ENCODE measurements at regions not wholly inside any gene's neighbourhood (a gene's known extent, or its start where the extent isn't known, plus 50 kb on each side); places are given as distances from the start of the nearest gene placed in this dataset.
A peak's percentile ranks its signal among the peaks of the same experiment; 100 is the strongest.

- Histone ChIP-seq H3K36me3 (no peaks in the 10 kb centered on the region), H3K4me3 (ENCODE audit: low read depth, low read length) (no peak overlapping the region), H3K27me3 (ENCODE audit: insufficient read depth, low read depth, severe bottlenecking) (no peaks in the 10 kb centered on the region), H3K27ac (no peak overlapping the region), H3K9me3 (ENCODE audit: severe bottlenecking) (no peaks in the 10 kb centered on the region)
- no peak for DNase-seq
- no peak for TF ChIP-seq CTCF (IDR thresholded peaks at IDR 0.05; ENCODE audit: low read depth, low read length)
Measured at GRCh38 chr4:107541511-107541910, 178.5 kb downstream of the PAPSS1 start.

- Histone ChIP-seq H3K9me3 (ENCODE audit: severe bottlenecking) (no peaks in the 10 kb centered on the region), H3K36me3 (no peaks in the 10 kb centered on the region), H3K27me3 (ENCODE audit: insufficient read depth, low read depth, severe bottlenecking) (no peaks in the 10 kb centered on the region), H3K4me3 (ENCODE audit: low read depth, low read length) (no peak overlapping the region), H3K27ac (no peak overlapping the region)
- TF ChIP-seq CTCF (IDR thresholded peaks at IDR 0.05; ENCODE audit: low read depth, low read length) = no peak
- DNase-seq = no peak
Measured at GRCh38 chr4:107531927-107532326, 188.1 kb downstream of the PAPSS1 start.

DNA sequence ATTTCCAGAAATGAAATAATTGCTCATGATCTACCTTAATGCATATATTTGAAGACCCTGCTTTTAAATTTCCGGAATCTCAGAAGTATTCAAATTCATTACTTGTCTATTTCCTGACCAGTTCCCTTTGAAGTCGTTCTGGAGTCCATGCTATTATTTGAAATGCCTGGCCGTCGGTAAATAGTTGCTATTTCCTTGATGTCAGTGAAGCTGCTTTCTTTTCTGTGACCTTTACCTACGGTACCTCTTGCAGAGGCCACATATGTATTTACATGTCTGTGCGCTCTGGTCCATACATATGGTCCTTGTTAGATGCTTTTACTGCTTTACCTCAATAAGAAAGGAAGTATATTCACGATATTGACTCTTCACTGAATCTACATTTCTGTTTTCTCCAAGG lies 199.7 kb downstream of the PAPSS1 start:
- H3K9me3 ChIP-seq (ENCODE audit: severe bottlenecking) = no peaks in the 10 kb centered on the region
- TF ChIP-seq CTCF (IDR thresholded peaks at IDR 0.05; ENCODE audit: low read depth, low read length) = no peak
- no peak for DNase-seq
- no peak overlapping the region for H3K4me3 ChIP-seq (ENCODE audit: low read depth, low read length)
- H3K27me3 ChIP-seq (ENCODE audit: insufficient read depth, low read depth, severe bottlenecking) = no peaks in the 10 kb centered on the region
- H3K27ac ChIP-seq = no peak overlapping the region
- no peaks in the 10 kb centered on the region for H3K36me3 ChIP-seq

GRCh38 chr4:107519053-107519452 lies 201.0 kb downstream of the PAPSS1 start:
- Histone ChIP-seq H3K36me3 (no peaks in the 10 kb centered on the region), H3K27me3 (ENCODE audit: insufficient read depth, low read depth, severe bottlenecking) (no peaks in the 10 kb centered on the region), H3K9me3 (ENCODE audit: severe bottlenecking) (no peaks in the 10 kb centered on the region), H3K27ac (no peak overlapping the region), H3K4me3 (ENCODE audit: low read depth, low read length) (no peak overlapping the region)
- TF ChIP-seq CTCF (IDR thresholded peaks at IDR 0.05; ENCODE audit: low read depth, low read length) = peak; percentile 39; the same call in 1 of the 2 replicates
- DNase-seq = peak; percentile 29

- H3K27ac ChIP-seq = no peak overlapping the region
- no peak for TF ChIP-seq CTCF (IDR thresholded peaks at IDR 0.05; ENCODE audit: low read depth, low read length)
- DNase-seq = no peak
- no peaks in the 10 kb centered on the region for H3K9me3 ChIP-seq (ENCODE audit: severe bottlenecking)
- H3K36me3 ChIP-seq = no peaks in the 10 kb centered on the region
- no peaks in the 10 kb centered on the region for H3K27me3 ChIP-seq (ENCODE audit: insufficient read depth, low read depth, severe bottlenecking)
- no peak overlapping the region for H3K4me3 ChIP-seq (ENCODE audit: low read depth, low read length)
Measured at GRCh38 chr4:107518076-107518475, 202.0 kb downstream of the PAPSS1 start.

DNA sequence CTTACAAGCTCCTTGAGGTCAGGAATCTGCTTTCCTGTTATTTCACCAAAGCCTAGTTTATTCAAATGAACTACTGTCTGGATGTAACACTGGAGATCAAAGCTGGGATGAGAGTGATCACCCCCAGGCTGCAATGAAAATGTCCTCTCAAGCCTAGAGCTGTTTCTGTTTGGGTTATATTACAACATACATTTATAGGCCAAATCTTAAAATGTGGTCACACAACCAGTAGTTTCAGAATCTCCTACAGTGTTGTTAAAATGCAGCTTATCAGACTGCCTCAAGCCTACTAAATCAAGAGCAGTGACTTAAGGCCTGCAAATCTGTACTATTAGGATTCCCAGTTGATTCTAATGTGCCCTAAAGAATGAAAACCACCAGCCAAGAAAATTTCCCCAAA lies 207.5 kb downstream of the PAPSS1 start:
- Histone ChIP-seq H3K27me3 (ENCODE audit: insufficient read depth, low read depth, severe bottlenecking) (no peaks in the 10 kb centered on the region), H3K4me3 (ENCODE audit: low read depth, low read length) (no peak overlapping the region), H3K36me3 (no peaks in the 10 kb centered on the region), H3K27ac (no peak overlapping the region), H3K9me3 (ENCODE audit: severe bottlenecking) (no peaks in the 10 kb centered on the region)
- no peak for DNase-seq
- TF ChIP-seq CTCF (IDR thresholded peaks at IDR 0.05; ENCODE audit: low read depth, low read length) = no peak
